ENCODE measurements at regions not wholly inside any gene's neighbourhood (a gene's known extent, or its start where the extent isn't known, plus 50 kb on each side); places are given as distances from the start of the nearest gene placed in this dataset.

GRCh38 chrX:10039821-10040793 is 72.9 kb downstream of the CLDN34 start:
- Mint-ChIP-seq H3K4me3 (no peak overlapping the region), H3K27me3 (no peaks in the 10 kb centered on the region), H3K36me3 (ENCODE audit: insufficient read depth) (no peaks in the 10 kb centered on the region), H3K9me3 (no peaks in the 10 kb centered on the region), H3K27ac (no peak overlapping the region), H3K4me1 (ENCODE audit: low read depth in 2 of 2) (peaks cover 0 to 3% of the 10 kb centered on the region in 2 donors)
- no peak for ATAC-seq (replicated peaks)
- no peak for DNase-seq

GRCh38 chrX:10040961-10041360 is 73.8 kb downstream of the CLDN34 start:
- Mint-ChIP-seq H3K9me3 (no peaks in the 10 kb centered on the region), H3K4me3 (no peak overlapping the region), H3K27ac (no peak overlapping the region), H3K36me3 (ENCODE audit: insufficient read depth) (no peaks in the 10 kb centered on the region), H3K27me3 (no peaks in the 10 kb centered on the region), H3K4me1 (ENCODE audit: low read depth in 2 of 2) (peaks cover 0 to 3% of the 10 kb centered on the region in 2 donors)
- ATAC-seq (replicated peaks) (no peak), DNase-seq (no peak)

- Mint-ChIP-seq H3K27me3 (no peaks in the 10 kb centered on the region), H3K9me3 (no peaks in the 10 kb centered on the region), H3K4me1 (ENCODE audit: low read depth in 2 of 2) (peaks cover 0 to 3% of the 10 kb centered on the region in 2 donors), H3K36me3 (ENCODE audit: insufficient read depth) (no peaks in the 10 kb centered on the region), H3K27ac (no peak overlapping the region), H3K4me3 (no peak overlapping the region)
- no peak for ATAC-seq (replicated peaks)
- no peak for DNase-seq
Observed at GRCh38 chrX:10041383-10041782, 74.2 kb downstream of the CLDN34 start.

GRCh38 chrX:10042055-10042454 is 74.9 kb downstream of the CLDN34 start:
- no peaks in the 10 kb centered on the region for H3K27me3 Mint-ChIP-seq
- no peaks in the 10 kb centered on the region for H3K9me3 Mint-ChIP-seq
- DNase-seq (no peak), ATAC-seq (replicated peaks) (no peak)
- peaks cover 0 to 3% of the 10 kb centered on the region in 2 donors for H3K4me1 Mint-ChIP-seq (ENCODE audit: low read depth in 2 of 2)
- H3K36me3 Mint-ChIP-seq (ENCODE audit: insufficient read depth): no peaks in the 10 kb centered on the region
- H3K27ac Mint-ChIP-seq: no peak overlapping the region
- no peak overlapping the region for H3K4me3 Mint-ChIP-seq

- Mint-ChIP-seq H3K27me3 (no peaks in the 10 kb centered on the region), H3K27ac (no peak overlapping the region), H3K4me1 (ENCODE audit: low read depth in 2 of 2) (peaks cover 0 to 3% of the 10 kb centered on the region in 2 donors), H3K4me3 (no peak overlapping the region), H3K36me3 (ENCODE audit: insufficient read depth) (no peaks in the 10 kb centered on the region), H3K9me3 (no peaks in the 10 kb centered on the region)
- DNase-seq (no peak), ATAC-seq (replicated peaks) (no peak)
Observed at GRCh38 chrX:10043386-10043785, 76.2 kb downstream of the CLDN34 start.

- H3K27ac Mint-ChIP-seq: no peak overlapping the region
- peaks cover 0 to 3% of the 10 kb centered on the region in 2 donors for H3K4me1 Mint-ChIP-seq (ENCODE audit: low read depth in 2 of 2)
- no peak overlapping the region for H3K4me3 Mint-ChIP-seq
- DNase-seq (no peak), ATAC-seq (replicated peaks) (no peak)
- no peaks in the 10 kb centered on the region for H3K36me3 Mint-ChIP-seq (ENCODE audit: insufficient read depth)
- H3K9me3 Mint-ChIP-seq: no peaks in the 10 kb centered on the region
- no peaks in the 10 kb centered on the region for H3K27me3 Mint-ChIP-seq
Observed at GRCh38 chrX:10044021-10044420, 76.9 kb downstream of the CLDN34 start.

GRCh38 chrX:10045327-10046000 is 78.3 kb downstream of the CLDN34 start:
- DNase-seq (no peak), ATAC-seq (replicated peaks) (no peak)
- no peak overlapping the region for H3K27ac Mint-ChIP-seq
- H3K27me3 Mint-ChIP-seq: no peaks in the 10 kb centered on the region
- no peaks in the 10 kb centered on the region for H3K9me3 Mint-ChIP-seq
- H3K4me1 Mint-ChIP-seq (ENCODE audit: low read depth in 2 of 2): peaks cover 0 to 3% of the 10 kb centered on the region in 2 donors
- no peaks in the 10 kb centered on the region for H3K36me3 Mint-ChIP-seq (ENCODE audit: insufficient read depth)
- H3K4me3 Mint-ChIP-seq: no peak overlapping the region

- no peaks in the 10 kb centered on the region for H3K27me3 Mint-ChIP-seq
- no peaks in the 10 kb centered on the region for H3K9me3 Mint-ChIP-seq
- H3K4me3 Mint-ChIP-seq: no peak overlapping the region
- no peak overlapping the region for H3K27ac Mint-ChIP-seq
- peaks cover 0 to 3% of the 10 kb centered on the region in 2 donors for H3K4me1 Mint-ChIP-seq (ENCODE audit: low read depth in 2 of 2)
- H3K36me3 Mint-ChIP-seq (ENCODE audit: insufficient read depth): no peaks in the 10 kb centered on the region
- ATAC-seq (replicated peaks): no peak
- DNase-seq: no peak
Observed at GRCh38 chrX:10047133-10047532, 80.0 kb downstream of the CLDN34 start.

- Mint-ChIP-seq H3K27me3 (no peaks in the 10 kb centered on the region), H3K27ac (no peak overlapping the region), H3K36me3 (ENCODE audit: insufficient read depth) (no peaks in the 10 kb centered on the region), H3K9me3 (no peaks in the 10 kb centered on the region), H3K4me1 (ENCODE audit: low read depth in 2 of 2) (peaks cover 0 to 3% of the 10 kb centered on the region in 2 donors), H3K4me3 (no peak overlapping the region)
- ATAC-seq (replicated peaks): no peak
- DNase-seq: no peak
Observed at GRCh38 chrX:10047631-10048030, 80.5 kb downstream of the CLDN34 start.

GRCh38 chrX:10048076-10048475 is 80.9 kb downstream of the CLDN34 start:
- H3K36me3 Mint-ChIP-seq (ENCODE audit: insufficient read depth): no peaks in the 10 kb centered on the region
- peaks cover 0 to 3% of the 10 kb centered on the region in 2 donors for H3K4me1 Mint-ChIP-seq (ENCODE audit: low read depth in 2 of 2)
- ATAC-seq (replicated peaks): no peak
- no peaks in the 10 kb centered on the region for H3K27me3 Mint-ChIP-seq
- DNase-seq: no peak
- no peak overlapping the region for H3K27ac Mint-ChIP-seq
- no peak overlapping the region for H3K4me3 Mint-ChIP-seq
- H3K9me3 Mint-ChIP-seq: no peaks in the 10 kb centered on the region

GRCh38 chrX:10048707-10049106 is 81.5 kb downstream of the CLDN34 start:
- Mint-ChIP-seq H3K4me3 (no peak overlapping the region), H3K36me3 (ENCODE audit: insufficient read depth) (no peaks in the 10 kb centered on the region), H3K27ac (no peak overlapping the region), H3K9me3 (no peaks in the 10 kb centered on the region), H3K27me3 (no peaks in the 10 kb centered on the region), H3K4me1 (ENCODE audit: low read depth in 2 of 2) (peaks cover 0 to 3% of the 10 kb centered on the region in 2 donors)
- no peak for DNase-seq
- ATAC-seq (replicated peaks): no peak

GRCh38 chrX:10049236-10049635 is 82.1 kb downstream of the CLDN34 start:
- Mint-ChIP-seq H3K9me3 (no peaks in the 10 kb centered on the region), H3K4me3 (no peak overlapping the region)
- ATAC-seq (replicated peaks): no peak

GRCh38 chrX:10050481-10050880 is 83.3 kb downstream of the CLDN34 start:
- DNase-seq: no peak
- H3K36me3 Mint-ChIP-seq (ENCODE audit: insufficient read depth): no peaks in the 10 kb centered on the region
- ATAC-seq (replicated peaks): no peak
- H3K4me3 Mint-ChIP-seq: no peak overlapping the region
- H3K9me3 Mint-ChIP-seq: no peaks in the 10 kb centered on the region
- H3K4me1 Mint-ChIP-seq (ENCODE audit: low read depth in 2 of 2): peaks cover 0 to 3% of the 10 kb centered on the region in 2 donors
- no peak overlapping the region for H3K27ac Mint-ChIP-seq
- H3K27me3 Mint-ChIP-seq: no peaks in the 10 kb centered on the region

More at GRCh38 chrX:10049236-10049635, 82.1 kb downstream of the CLDN34 start:
- Mint-ChIP-seq H3K27ac (no peak overlapping the region), H3K27me3 (no peaks in the 10 kb centered on the region), H3K4me1 (ENCODE audit: low read depth in 2 of 2) (peaks cover 0 to 3% of the 10 kb centered on the region in 2 donors), H3K36me3 (ENCODE audit: insufficient read depth) (no peaks in the 10 kb centered on the region)
- DNase-seq: no peak

All from effector memory CD8-positive, alpha-beta T cell (primary cell).